WTC11 (cell line): ENCODE measurements at regions not wholly inside any gene's neighbourhood (a gene's known extent, or its start where the extent isn't known, plus 50 kb on each side); places are given as distances from the start of the nearest gene placed in this dataset.

ENCODE experiments used
- ATAC-seq: fragments of 200-7000 bp; cut with Tn5 transposase; 2 replicates; pipeline ENCODE4 v1.10.0; 2021; ENCODE audit warnings: mild to moderate bottlenecking, moderate library complexity
- CTCF ChIA-PET: fragments of 300-600 bp; sonication (Branson Sonifier 250); formaldehyde crosslinking; loops from one replicate; lab custom pipeline; 2021; ENCODE audit warnings: antibody characterized with exemption; lab: Charles Lee
- POLR2A ChIA-PET: fragments of 350-600 bp; sonication (Branson Sonifier 250); formaldehyde crosslinking; loops from one replicate; lab custom pipeline; 2021; ENCODE audit warnings: antibody characterized with exemption; lab: Charles Lee
- DNase-seq: peaks from one replicate; pipeline ENCODE4 v3.0.0; 2021; ENCODE audit warnings: low spot score
- H3K27ac Mint-ChIP-seq: 2 replicates; pipeline ENCODE4 v1.8.0; 2021; ENCODE audit warnings: mixed read lengths
- H3K27me3 Mint-ChIP-seq: 2 replicates; pipeline ENCODE4 v1.8.0; 2021; ENCODE audit warnings: low read depth, mild to moderate bottlenecking, moderate library complexity, mixed read lengths
- H3K36me3 Mint-ChIP-seq: 2 replicates; pipeline ENCODE4 v1.8.0; 2021; ENCODE audit warnings: mixed read lengths
- H3K4me1 Mint-ChIP-seq: 2 replicates; pipeline ENCODE4 v1.8.0; 2022; ENCODE audit warnings: mixed read lengths
- H3K4me3 Mint-ChIP-seq: 2 replicates; pipeline ENCODE4 v1.8.0; 2021; ENCODE audit warnings: mild to moderate bottlenecking, moderate library complexity, mixed read lengths
- H3K9me3 Mint-ChIP-seq: 2 replicates; pipeline ENCODE4 v1.8.0; 2021; ENCODE audit warnings: mixed read lengths
- CREB1 ChIP-seq: sonication (generic); formaldehyde crosslinking; IDR thresholded peaks from 2 replicates; pipeline ENCODE4 v1.8.0; 2023; ENCODE audit warnings: mild to moderate bottlenecking, missing genetic modification reagents
- ETV6 ChIP-seq: sonication (generic); formaldehyde crosslinking; IDR thresholded peaks from 2 replicates; pipeline ENCODE4 v1.8.1; 2022; ENCODE audit warnings: mild to moderate bottlenecking, missing genetic modification reagents
- FOXP1 ChIP-seq: sonication (generic); formaldehyde crosslinking; IDR thresholded peaks from 2 replicates; pipeline ENCODE4 v1.8.0; 2022; ENCODE audit warnings: missing genetic modification reagents, mild to moderate bottlenecking, moderate library complexity, borderline replicate concordance
- MYBL2 ChIP-seq: sonication (generic); formaldehyde crosslinking; IDR thresholded peaks from 2 replicates; pipeline ENCODE4 v1.8.1; 2023; ENCODE audit warnings: mild to moderate bottlenecking, moderate library complexity, missing genetic modification reagents
- NFE2L1 ChIP-seq: sonication (generic); formaldehyde crosslinking; IDR thresholded peaks from 2 replicates; pipeline ENCODE4 v1.8.1; 2023; ENCODE audit warnings: missing genetic modification reagents
- NR1H2 ChIP-seq: sonication (generic); formaldehyde crosslinking; IDR thresholded peaks from 2 replicates; pipeline ENCODE4 v1.9.0; 2021; ENCODE audit warnings: mild to moderate bottlenecking, moderate library complexity, missing genetic modification reagents
- OVOL2 ChIP-seq: fragments of 250-450 bp; sonication (Bioruptor Pico); IDR thresholded peaks from 2 replicates; pipeline ENCODE4 v1.9.0; 2021; ENCODE audit warnings: mild to moderate bottlenecking, borderline replicate concordance
- RORB ChIP-seq: fragments of 250-450 bp; sonication (Bioruptor Pico); IDR thresholded peaks from 2 replicates; pipeline ENCODE4 v1.9.0; 2021; ENCODE audit warnings: mild to moderate bottlenecking
- TCF7 ChIP-seq: sonication (generic); formaldehyde crosslinking; IDR thresholded peaks from 2 replicates; pipeline ENCODE4 v1.8.0; 2022; ENCODE audit warnings: mild to moderate bottlenecking, low read depth, missing genetic modification reagents, moderate library complexity
- ZNF232 ChIP-seq: sonication (generic); formaldehyde crosslinking; IDR thresholded peaks from 2 replicates; pipeline ENCODE4 v1.8.0; 2022; ENCODE audit warnings: mild to moderate bottlenecking, missing genetic modification reagents
- ZNF671 ChIP-seq: fragments of 250-450 bp; sonication (Bioruptor Pico); IDR thresholded peaks from 2 replicates; pipeline ENCODE4 v1.8.0; 2021; ENCODE audit warnings: mild to moderate bottlenecking
- TF ChIP-seq, protein P1 (sequence below): fragments of 250-450 bp; sonication (Bioruptor Pico); IDR thresholded peaks from 2 replicates; pipeline ENCODE4 v2.1.2; 2022; ENCODE audit warnings: mild to moderate bottlenecking, moderate library complexity
- TF ChIP-seq, protein P2 (sequence below): sonication (generic); formaldehyde crosslinking; IDR thresholded peaks from 2 replicates; pipeline ENCODE4 v1.8.1; 2022; ENCODE audit warnings: low read depth, mild to moderate bottlenecking, moderate library complexity, missing genetic modification reagents, borderline replicate concordance
- TF ChIP-seq, protein P3 (sequence below): sonication (generic); formaldehyde crosslinking; IDR thresholded peaks from 2 replicates; pipeline ENCODE4 v1.8.1; 2022; ENCODE audit warnings: low read depth, missing genetic modification reagents, borderline replicate concordance
- TF ChIP-seq, protein P4 (sequence below): sonication (generic); formaldehyde crosslinking; IDR thresholded peaks from 2 replicates; pipeline ENCODE4 v1.8.1; 2023; ENCODE audit warnings: mild to moderate bottlenecking, missing genetic modification reagents
- TF ChIP-seq, protein P5 (sequence below): fragments of 200-600 bp; IDR thresholded peaks from 2 replicates; pipeline ENCODE4 v1.8.0; 2022; ENCODE audit warnings: antibody characterized with exemption
- TF ChIP-seq, protein P6 (sequence below): sonication (generic); formaldehyde crosslinking; IDR thresholded peaks from 2 replicates; pipeline ENCODE4 v1.8.1; 2023; ENCODE audit warnings: mild to moderate bottlenecking, missing genetic modification reagents, borderline replicate concordance
- TF ChIP-seq, protein P7 (sequence below): sonication (generic); formaldehyde crosslinking; IDR thresholded peaks from 2 replicates; pipeline ENCODE4 v1.8.1; 2023; ENCODE audit warnings: mild to moderate bottlenecking, missing genetic modification reagents

DNA sequence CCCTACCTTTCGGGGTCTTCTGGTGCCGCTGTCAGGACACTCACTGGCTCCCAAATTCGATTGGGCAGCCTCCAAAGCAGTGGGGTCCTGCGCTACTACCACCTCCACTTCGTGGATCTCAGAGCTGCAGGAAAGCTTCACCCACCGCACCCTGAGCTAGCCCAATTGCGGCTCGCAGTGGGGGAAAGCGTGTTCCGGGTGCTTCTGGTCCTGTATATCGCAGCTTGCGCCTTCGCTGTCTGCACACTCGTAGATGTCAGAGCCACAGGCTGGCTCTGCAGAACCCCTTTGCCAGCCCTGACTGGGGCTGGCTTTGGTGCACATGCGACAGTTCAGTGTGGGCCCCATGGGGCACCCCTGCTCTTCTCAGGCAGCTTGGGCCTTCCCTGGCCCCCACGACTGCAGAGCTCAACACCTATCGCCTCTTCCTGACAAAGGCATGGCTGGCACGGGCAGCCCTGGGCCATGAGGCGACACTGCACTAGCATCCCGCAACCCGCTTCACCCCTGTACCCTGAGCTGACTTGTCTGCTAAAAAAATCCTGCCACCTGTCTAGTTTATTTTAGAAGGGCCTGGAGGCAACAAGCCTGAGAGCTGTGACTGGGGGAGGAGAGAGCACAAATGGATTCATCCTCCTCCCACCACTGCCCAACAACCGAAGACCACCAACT is 78.7 kb upstream of the ABI1 start (continued):
- TF ChIP-seq, protein P1, sequence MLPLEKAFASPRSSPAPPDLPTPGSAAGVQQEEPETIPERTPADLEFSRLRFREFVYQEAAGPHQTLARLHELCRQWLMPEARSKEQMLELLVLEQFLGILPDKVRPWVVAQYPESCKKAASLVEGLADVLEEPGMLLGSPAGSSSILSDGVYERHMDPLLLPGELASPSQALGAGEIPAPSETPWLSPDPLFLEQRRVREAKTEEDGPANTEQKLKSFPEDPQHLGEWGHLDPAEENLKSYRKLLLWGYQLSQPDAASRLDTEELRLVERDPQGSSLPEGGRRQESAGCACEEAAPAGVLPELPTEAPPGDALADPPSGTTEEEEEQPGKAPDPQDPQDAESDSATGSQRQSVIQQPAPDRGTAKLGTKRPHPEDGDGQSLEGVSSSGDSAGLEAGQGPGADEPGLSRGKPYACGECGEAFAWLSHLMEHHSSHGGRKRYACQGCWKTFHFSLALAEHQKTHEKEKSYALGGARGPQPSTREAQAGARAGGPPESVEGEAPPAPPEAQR, result no peak

DNA sequence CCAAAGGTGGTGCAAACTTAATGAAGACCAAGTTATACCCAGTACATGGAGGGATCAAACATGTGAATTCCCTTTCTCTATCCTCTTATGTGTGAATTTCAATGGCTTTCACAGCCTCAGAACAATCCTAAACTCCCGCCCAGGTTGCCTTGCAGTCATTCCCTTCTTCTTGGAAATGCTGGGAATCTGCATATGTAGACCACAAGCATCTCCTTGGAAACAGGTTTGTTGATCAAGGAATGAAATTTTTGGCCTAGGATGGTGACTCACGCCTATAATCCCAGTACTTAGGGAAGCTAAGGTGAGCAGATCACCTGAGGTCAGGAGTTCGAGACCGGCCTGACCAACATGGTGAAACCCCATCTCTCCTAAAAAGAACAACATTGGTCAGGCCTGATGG is 77.8 kb upstream of the ABI1 start:
- CTCF ChIA-PET, result no interaction called here
- H3K4me3 Mint-ChIP-seq, result no peak overlapping the region
- H3K27ac Mint-ChIP-seq, result no peak overlapping the region
- TF ChIP-seq, protein P2, sequence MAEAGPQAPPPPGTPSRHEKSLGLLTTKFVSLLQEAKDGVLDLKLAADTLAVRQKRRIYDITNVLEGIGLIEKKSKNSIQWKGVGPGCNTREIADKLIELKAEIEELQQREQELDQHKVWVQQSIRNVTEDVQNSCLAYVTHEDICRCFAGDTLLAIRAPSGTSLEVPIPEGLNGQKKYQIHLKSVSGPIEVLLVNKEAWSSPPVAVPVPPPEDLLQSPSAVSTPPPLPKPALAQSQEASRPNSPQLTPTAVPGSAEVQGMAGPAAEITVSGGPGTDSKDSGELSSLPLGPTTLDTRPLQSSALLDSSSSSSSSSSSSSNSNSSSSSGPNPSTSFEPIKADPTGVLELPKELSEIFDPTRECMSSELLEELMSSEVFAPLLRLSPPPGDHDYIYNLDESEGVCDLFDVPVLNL (CRISPR knock-in tag), result no peak
- TF ChIP-seq FOXP1 (CRISPR knock-in tag) (no peak), ZNF671 (CRISPR knock-in tag) (no peak)
- TF ChIP-seq, protein P3, sequence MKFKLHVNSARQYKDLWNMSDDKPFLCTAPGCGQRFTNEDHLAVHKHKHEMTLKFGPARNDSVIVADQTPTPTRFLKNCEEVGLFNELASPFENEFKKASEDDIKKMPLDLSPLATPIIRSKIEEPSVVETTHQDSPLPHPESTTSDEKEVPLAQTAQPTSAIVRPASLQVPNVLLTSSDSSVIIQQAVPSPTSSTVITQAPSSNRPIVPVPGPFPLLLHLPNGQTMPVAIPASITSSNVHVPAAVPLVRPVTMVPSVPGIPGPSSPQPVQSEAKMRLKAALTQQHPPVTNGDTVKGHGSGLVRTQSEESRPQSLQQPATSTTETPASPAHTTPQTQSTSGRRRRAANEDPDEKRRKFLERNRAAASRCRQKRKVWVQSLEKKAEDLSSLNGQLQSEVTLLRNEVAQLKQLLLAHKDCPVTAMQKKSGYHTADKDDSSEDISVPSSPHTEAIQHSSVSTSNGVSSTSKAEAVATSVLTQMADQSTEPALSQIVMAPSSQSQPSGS (CRISPR knock-in tag), result no peak
- TF ChIP-seq, all 79 proteins: peak for 0
- POLR2A ChIA-PET, result no interaction called here
- Mint-ChIP-seq H3K4me1 (peaks cover 5% of the 10 kb centered on the region), H3K9me3 (no peaks in the 10 kb centered on the region), H3K27me3 (no peaks in the 10 kb centered on the region), H3K36me3 (no peaks in the 10 kb centered on the region)
- no peak for DNase-seq
- ATAC-seq, result no peak

DNA sequence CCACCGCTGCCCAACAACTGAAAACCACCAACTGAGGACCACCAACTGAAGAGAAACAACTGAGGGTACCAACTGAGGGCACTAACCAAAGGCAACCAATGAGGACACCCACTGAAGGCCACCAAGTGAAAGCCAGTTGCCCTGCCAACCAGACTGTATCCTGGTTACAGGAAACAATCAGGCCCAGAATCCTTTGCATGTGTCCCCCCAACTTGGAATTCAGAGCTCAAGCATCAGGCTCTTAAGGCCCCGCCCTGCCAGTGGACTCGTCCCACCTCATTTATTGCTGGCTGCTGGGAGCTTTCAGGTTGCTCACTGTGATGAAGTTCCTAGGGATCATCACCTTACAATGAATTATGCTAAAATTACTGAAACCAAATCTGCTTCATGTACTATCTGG is 76.6 kb upstream of the ABI1 start:
- Mint-ChIP-seq H3K4me1 (peaks cover 5% of the 10 kb centered on the region), H3K27ac (no peak overlapping the region), H3K27me3 (no peaks in the 10 kb centered on the region), H3K9me3 (no peaks in the 10 kb centered on the region), H3K36me3 (no peaks in the 10 kb centered on the region), H3K4me3 (peak overlapping the region; percentile 16; the same call in 1 of the 2 replicates)
- no peak for DNase-seq
- POLR2A ChIA-PET, result interaction anchor here (0.6 kb wide), 1 partner anchor 9 kb away, joined by 3 read pairs; no protein-coding TSS in a partner anchor
- CTCF ChIA-PET, result no interaction called here
- ATAC-seq, result no peak
- TF ChIP-seq TCF7, result no peak
- TF ChIP-seq MYBL2 (CRISPR knock-in tag), result no peak
- TF ChIP-seq, protein P1, result no peak
- no peak for TF ChIP-seq OVOL2 (CRISPR knock-in tag)
- no peak for TF ChIP-seq RORB (CRISPR knock-in tag)
- TF ChIP-seq ZNF232 (CRISPR knock-in tag), result no peak
- no peak for TF ChIP-seq ETV6
- no peak for TF ChIP-seq NFE2L1 (CRISPR knock-in tag)
- no peak for TF ChIP-seq NR1H2 (CRISPR knock-in tag)
- TF ChIP-seq, protein P4, sequence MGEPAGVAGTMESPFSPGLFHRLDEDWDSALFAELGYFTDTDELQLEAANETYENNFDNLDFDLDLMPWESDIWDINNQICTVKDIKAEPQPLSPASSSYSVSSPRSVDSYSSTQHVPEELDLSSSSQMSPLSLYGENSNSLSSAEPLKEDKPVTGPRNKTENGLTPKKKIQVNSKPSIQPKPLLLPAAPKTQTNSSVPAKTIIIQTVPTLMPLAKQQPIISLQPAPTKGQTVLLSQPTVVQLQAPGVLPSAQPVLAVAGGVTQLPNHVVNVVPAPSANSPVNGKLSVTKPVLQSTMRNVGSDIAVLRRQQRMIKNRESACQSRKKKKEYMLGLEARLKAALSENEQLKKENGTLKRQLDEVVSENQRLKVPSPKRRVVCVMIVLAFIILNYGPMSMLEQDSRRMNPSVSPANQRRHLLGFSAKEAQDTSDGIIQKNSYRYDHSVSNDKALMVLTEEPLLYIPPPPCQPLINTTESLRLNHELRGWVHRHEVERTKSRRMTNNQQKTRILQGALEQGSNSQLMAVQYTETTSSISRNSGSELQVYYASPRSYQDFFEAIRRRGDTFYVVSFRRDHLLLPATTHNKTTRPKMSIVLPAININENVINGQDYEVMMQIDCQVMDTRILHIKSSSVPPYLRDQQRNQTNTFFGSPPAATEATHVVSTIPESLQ, result no peak
- no peak for TF ChIP-seq CREB1 (CRISPR knock-in tag)
- TF ChIP-seq, protein P5, sequence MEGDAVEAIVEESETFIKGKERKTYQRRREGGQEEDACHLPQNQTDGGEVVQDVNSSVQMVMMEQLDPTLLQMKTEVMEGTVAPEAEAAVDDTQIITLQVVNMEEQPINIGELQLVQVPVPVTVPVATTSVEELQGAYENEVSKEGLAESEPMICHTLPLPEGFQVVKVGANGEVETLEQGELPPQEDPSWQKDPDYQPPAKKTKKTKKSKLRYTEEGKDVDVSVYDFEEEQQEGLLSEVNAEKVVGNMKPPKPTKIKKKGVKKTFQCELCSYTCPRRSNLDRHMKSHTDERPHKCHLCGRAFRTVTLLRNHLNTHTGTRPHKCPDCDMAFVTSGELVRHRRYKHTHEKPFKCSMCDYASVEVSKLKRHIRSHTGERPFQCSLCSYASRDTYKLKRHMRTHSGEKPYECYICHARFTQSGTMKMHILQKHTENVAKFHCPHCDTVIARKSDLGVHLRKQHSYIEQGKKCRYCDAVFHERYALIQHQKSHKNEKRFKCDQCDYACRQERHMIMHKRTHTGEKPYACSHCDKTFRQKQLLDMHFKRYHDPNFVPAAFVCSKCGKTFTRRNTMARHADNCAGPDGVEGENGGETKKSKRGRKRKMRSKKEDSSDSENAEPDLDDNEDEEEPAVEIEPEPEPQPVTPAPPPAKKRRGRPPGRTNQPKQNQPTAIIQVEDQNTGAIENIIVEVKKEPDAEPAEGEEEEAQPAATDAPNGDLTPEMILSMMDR, result no peak
- TF ChIP-seq, protein P6, sequence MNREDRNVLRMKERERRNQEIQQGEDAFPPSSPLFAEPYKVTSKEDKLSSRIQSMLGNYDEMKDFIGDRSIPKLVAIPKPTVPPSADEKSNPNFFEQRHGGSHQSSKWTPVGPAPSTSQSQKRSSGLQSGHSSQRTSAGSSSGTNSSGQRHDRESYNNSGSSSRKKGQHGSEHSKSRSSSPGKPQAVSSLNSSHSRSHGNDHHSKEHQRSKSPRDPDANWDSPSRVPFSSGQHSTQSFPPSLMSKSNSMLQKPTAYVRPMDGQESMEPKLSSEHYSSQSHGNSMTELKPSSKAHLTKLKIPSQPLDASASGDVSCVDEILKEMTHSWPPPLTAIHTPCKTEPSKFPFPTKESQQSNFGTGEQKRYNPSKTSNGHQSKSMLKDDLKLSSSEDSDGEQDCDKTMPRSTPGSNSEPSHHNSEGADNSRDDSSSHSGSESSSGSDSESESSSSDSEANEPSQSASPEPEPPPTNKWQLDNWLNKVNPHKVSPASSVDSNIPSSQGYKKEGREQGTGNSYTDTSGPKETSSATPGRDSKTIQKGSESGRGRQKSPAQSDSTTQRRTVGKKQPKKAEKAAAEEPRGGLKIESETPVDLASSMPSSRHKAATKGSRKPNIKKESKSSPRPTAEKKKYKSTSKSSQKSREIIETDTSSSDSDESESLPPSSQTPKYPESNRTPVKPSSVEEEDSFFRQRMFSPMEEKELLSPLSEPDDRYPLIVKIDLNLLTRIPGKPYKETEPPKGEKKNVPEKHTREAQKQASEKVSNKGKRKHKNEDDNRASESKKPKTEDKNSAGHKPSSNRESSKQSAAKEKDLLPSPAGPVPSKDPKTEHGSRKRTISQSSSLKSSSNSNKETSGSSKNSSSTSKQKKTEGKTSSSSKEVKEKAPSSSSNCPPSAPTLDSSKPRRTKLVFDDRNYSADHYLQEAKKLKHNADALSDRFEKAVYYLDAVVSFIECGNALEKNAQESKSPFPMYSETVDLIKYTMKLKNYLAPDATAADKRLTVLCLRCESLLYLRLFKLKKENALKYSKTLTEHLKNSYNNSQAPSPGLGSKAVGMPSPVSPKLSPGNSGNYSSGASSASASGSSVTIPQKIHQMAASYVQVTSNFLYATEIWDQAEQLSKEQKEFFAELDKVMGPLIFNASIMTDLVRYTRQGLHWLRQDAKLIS (CRISPR knock-in tag), result no peak
- TF ChIP-seq, protein P7, sequence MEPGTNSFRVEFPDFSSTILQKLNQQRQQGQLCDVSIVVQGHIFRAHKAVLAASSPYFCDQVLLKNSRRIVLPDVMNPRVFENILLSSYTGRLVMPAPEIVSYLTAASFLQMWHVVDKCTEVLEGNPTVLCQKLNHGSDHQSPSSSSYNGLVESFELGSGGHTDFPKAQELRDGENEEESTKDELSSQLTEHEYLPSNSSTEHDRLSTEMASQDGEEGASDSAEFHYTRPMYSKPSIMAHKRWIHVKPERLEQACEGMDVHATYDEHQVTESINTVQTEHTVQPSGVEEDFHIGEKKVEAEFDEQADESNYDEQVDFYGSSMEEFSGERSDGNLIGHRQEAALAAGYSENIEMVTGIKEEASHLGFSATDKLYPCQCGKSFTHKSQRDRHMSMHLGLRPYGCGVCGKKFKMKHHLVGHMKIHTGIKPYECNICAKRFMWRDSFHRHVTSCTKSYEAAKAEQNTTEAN, result no peak
